WERI-Rb-1 (cell line): ENCODE measurements at regions not wholly inside any gene's neighbourhood (a gene's known extent, or its start where the extent isn't known, plus 50 kb on each side); places are given as distances from the start of the nearest gene placed in this dataset.
"Not testable (repeated sequence)": the region's sequence is repeated elsewhere in the genome, so short reads cannot be mapped to it uniquely, and the experiment has no call there.

Source experiments
- DNase-seq: peaks from one replicate; pipeline ENCODE4 v3.0.0-alpha.2; 2020
- H3K27ac ChIP-seq: fragments of 250-450 bp; sonication (Bioruptor Pico); 2 replicates; pipeline ENCODE4 v1.5.1; 2020; ENCODE audit warnings: mild to moderate bottlenecking, moderate library complexity
- H3K27me3 ChIP-seq: fragments of 250-450 bp; sonication (Bioruptor Pico); 2 replicates; pipeline ENCODE4 v1.5.1; 2021; ENCODE audit warnings: mild to moderate bottlenecking, low read depth, moderate library complexity; ENCODE audit not compliant: insufficient read depth, severe bottlenecking
- H3K36me3 ChIP-seq: fragments of 250-450 bp; sonication (Bioruptor Pico); 2 replicates; pipeline ENCODE4 v1.5.1; 2020; ENCODE audit warnings: mild to moderate bottlenecking, moderate library complexity
- H3K4me3 ChIP-seq: 2 replicates; pipeline ENCODE4 v1.5.1; 2011; ENCODE audit warnings: low read depth, mild to moderate bottlenecking, control low read depth, low read length
- H3K9me3 ChIP-seq: fragments of 250-450 bp; sonication (Bioruptor Pico); 2 replicates; pipeline ENCODE4 v1.5.1; 2021; ENCODE audit warnings: mild to moderate bottlenecking, moderate library complexity; ENCODE audit not compliant: severe bottlenecking
- TF ChIP-seq, protein P1 (sequence below): IDR thresholded peaks from 2 replicates; pipeline ENCODE4 v1.5.1; 2011; ENCODE audit warnings: low read depth, mild to moderate bottlenecking, control low read depth, inconsistent platforms, low read length

DNA sequence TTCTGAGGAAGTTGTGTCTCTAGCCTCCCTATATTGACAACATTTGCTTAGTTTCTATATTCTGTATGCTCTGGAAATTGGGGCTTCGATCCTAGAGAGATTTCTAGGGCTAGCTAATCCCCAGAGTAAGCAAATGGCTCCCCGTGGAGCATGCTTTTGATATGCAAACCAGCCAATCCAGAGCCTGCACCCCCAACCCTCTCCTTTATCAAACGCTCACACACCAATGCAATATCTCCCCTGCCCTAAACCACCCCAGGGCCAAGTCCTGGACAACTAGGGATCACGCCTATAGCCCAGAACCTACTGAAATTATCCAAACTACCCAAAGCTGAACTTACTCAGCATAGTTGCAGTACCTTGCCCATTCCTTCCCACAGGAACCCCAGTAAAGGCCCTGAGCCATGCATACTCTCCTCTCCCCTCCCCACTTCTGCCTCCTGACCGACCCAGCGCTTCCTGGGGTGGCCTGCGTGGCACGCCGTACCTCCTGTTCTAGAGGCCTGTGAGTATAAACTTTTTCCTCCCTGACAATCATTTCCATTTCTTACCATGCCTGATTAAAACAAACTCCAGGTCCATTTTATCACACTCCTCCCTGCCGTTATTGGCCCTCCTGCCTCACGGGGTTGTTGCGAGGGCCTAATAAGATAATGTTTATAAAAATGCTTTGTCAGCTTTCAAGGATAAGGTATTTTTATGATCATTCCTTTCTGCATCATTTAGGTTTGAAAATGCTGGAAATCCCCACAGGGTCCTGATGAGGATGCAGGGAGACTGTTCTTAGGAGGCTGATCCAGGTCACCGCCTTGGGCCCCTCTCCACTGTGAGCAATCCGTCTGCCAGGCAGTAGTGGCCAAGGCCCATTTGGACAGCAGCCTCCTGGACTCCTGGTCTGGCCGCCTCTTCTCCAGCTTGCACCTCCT is 102.7 kb downstream of the TENT5C start:
- Histone ChIP-seq H3K36me3 (no peaks in the 10 kb centered on the region), H3K9me3 (peaks cover 5% of the 10 kb centered on the region), H3K27ac (no peak overlapping the region), H3K27me3 (no peaks in the 10 kb centered on the region), H3K4me3 (no peak overlapping the region)
- DNase-seq, result no peak
- TF ChIP-seq, protein P1, sequence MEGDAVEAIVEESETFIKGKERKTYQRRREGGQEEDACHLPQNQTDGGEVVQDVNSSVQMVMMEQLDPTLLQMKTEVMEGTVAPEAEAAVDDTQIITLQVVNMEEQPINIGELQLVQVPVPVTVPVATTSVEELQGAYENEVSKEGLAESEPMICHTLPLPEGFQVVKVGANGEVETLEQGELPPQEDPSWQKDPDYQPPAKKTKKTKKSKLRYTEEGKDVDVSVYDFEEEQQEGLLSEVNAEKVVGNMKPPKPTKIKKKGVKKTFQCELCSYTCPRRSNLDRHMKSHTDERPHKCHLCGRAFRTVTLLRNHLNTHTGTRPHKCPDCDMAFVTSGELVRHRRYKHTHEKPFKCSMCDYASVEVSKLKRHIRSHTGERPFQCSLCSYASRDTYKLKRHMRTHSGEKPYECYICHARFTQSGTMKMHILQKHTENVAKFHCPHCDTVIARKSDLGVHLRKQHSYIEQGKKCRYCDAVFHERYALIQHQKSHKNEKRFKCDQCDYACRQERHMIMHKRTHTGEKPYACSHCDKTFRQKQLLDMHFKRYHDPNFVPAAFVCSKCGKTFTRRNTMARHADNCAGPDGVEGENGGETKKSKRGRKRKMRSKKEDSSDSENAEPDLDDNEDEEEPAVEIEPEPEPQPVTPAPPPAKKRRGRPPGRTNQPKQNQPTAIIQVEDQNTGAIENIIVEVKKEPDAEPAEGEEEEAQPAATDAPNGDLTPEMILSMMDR, result no peak

DNA sequence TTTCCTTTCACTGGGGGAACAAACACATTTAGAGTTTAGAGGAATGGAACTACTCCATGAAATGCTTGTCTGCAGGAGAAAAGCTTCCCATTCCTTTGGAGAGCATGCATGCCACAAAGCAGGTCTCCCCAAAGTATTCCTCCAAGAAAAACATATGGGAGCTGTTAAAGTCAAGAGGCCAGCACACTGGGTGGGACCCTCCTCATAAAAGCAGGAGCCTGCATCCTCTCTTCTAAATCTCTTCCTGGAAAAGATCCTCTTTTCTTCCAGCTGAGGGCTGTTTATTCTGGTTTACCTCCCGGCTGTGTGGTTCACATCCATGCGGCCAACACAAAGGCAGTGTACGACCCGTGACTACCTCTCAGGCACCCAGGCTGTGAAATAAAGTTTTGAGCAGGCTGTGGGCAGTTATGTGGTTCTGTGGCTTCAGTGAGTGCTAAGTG is 103.4 kb downstream of the TENT5C start:
- TF ChIP-seq, protein P1, result no peak
- Histone ChIP-seq H3K27ac (no peak overlapping the region), H3K4me3 (no peak overlapping the region), H3K9me3 (peaks cover 5% of the 10 kb centered on the region), H3K27me3 (no peaks in the 10 kb centered on the region), H3K36me3 (no peaks in the 10 kb centered on the region)
- no peak for DNase-seq

DNA sequence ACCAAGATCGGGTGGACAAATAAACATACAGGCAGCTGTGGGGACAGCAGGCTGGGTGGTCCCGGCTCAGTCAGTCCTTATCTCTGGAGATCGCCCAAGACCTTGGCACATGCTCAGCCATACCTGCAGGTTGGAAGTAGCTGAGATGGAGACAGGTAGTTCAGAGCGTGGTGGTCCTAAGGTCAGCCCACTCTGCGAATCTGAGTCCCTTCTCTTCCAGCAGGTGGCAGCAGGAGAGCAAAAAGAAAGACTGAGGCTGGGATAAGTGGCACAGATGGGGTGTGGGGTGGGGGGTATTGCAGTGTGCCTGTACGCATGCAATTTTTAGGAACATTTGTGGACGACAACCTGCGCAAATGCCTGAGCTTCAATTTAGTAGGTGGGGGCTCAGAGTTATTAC is 104.9 kb downstream of the TENT5C start:
- no peak overlapping the region for H3K27ac ChIP-seq
- TF ChIP-seq, protein P1, result 0 out of 2 replicates have a peak, but pooled peaks have one; percentile 45
- no peaks in the 10 kb centered on the region for H3K27me3 ChIP-seq
- H3K36me3 ChIP-seq, result no peaks in the 10 kb centered on the region
- no peak for DNase-seq
- peaks cover 2% of the 10 kb centered on the region for H3K9me3 ChIP-seq
- H3K4me3 ChIP-seq, result no peak overlapping the region

DNA sequence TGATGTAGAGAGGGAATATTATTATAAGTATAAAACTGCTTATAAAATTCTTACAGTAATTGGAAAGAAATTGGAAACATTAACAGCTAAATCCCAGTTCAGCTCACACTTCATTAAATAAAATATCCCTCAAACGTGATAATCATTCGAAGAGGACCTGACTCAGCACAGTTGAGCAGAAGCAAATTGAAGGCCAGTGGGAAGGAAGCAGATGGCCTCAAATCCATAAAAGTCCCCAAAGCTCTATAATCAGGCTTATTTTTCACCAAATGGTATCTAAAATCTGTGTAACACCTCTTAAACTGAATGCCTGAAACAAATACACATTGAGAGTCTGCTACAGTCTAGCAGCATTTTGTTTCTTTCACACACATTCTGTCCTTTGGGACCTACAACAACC is 106.8 kb downstream of the TENT5C start:
- no peak overlapping the region for H3K4me3 ChIP-seq
- TF ChIP-seq, protein P1, result no peak
- no peaks in the 10 kb centered on the region for H3K27me3 ChIP-seq
- no peak for DNase-seq
- H3K9me3 ChIP-seq, result no peaks in the 10 kb centered on the region
- H3K27ac ChIP-seq, result peak overlapping the region; percentile 31; the same call in 1 of the 2 replicates
- H3K36me3 ChIP-seq, result no peaks in the 10 kb centered on the region

DNA sequence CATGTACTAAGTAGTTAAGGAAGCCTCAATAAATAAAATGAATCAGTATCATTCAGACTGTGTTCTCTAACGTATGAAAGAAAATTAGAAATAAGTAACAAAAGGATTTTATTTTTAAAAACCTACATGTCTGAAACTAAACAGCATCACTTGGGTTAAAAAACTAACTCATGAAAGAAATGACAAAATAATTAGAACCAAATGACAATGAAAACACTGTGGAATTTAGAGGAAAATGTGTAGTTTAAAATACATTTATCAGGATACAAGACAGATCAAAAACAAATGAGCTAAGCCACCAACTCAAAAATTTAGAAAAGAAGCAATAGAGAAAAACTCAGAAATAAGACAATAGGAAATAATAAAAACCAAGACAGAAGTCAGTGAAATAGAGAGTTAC is 108.7 kb downstream of the TENT5C start:
- no peak overlapping the region for H3K4me3 ChIP-seq
- H3K36me3 ChIP-seq, result no peaks in the 10 kb centered on the region
- no peaks in the 10 kb centered on the region for H3K9me3 ChIP-seq
- TF ChIP-seq, protein P1, result no peak
- H3K27ac ChIP-seq, result no peak overlapping the region
- DNase-seq, result no peak
- H3K27me3 ChIP-seq, result no peaks in the 10 kb centered on the region

DNA sequence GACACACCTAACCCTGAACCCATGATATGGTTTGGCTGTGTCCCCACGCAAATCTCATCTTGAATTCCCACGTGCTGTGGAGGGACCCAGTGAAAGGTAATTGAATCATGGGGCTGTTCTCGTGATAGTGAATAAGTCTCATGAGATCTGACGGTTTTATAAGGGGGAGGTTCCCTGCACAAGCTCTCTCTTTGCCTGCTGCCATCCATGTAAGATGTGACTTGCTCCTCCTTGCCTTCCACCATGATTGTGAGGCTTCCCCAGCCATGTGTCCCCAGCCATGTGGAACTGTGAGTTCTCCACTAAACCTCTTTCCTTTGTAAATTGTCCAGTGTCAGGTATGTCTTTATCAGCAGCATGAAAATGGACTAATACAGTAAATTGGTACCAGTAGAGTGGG is 110.2 kb downstream of the TENT5C start:
- DNase-seq, H3K27ac ChIP-seq, H3K9me3 ChIP-seq, H3K4me3 ChIP-seq, H3K36me3 ChIP-seq, H3K27me3 ChIP-seq: not testable (repeated sequence)

DNA sequence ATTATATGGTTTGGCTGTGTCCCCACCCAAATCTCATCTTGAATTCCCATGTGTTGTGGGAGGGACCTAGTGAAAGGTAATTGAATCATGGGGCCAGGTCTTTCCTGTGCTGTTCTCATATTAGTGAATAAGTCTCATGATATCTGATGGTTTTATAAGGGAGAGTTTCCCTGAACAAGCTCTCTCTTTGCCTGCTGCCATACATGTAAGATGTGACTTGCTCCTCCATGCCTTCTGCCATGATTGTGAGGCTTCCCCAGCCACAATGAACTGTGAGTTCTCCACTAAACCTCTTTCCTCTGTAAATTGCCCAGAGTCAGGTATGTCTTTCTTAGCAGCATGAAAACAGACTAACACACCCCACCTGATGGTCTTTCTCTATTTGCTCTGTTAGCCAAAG is 112.1 kb downstream of the TENT5C start:
- H3K36me3 ChIP-seq, H3K9me3 ChIP-seq, H3K4me3 ChIP-seq, DNase-seq, H3K27me3 ChIP-seq, H3K27ac ChIP-seq: not testable (repeated sequence)

DNA sequence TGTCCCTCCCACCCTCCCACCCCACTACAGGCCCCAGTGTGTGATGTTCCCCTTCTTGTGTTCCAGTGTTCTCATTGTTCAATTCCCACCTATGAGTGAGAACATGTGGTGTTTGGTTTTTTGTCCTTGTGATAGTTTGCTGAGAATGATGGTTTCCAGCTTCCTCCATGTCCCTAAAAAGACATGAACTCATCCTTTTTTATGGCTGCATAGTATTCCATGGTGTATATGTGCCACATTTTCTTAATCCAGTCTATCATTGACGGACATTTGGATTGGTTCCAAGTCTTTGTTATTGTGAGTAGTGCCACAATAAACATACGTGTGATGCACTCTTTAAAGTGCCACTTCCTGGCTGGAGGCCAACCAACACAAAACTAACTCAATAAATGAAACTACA is 112.7 kb downstream of the TENT5C start:
- not testable (repeated sequence) for DNase-seq, H3K27me3 ChIP-seq, H3K36me3 ChIP-seq, H3K9me3 ChIP-seq, H3K27ac ChIP-seq, H3K4me3 ChIP-seq
